CD4-positive, alpha-beta T cell (primary cell): ENCODE measurements at regions not wholly inside any gene's neighbourhood (a gene's known extent, or its start where the extent isn't known, plus 50 kb on each side); places are given as distances from the start of the nearest gene placed in this dataset.

Experiments used
- ATAC-seq: fragments of 200-7000 bp; cut with Tn5 transposase; one replicate; pipeline ENCODE4 v1.10.0; 2022; ENCODE audit warnings: mild to moderate bottlenecking; ENCODE audit not compliant: poor library complexity
- CTCF ChIA-PET: fragments of 350-600 bp; sonication (Branson Sonifier 250); formaldehyde crosslinking; loops from one replicate; lab custom pipeline; 2021; ENCODE audit warnings: antibody characterized with exemption, inconsistent platforms; lab: Charles Lee
- POLR2A ChIA-PET: fragments of 350-600 bp; sonication (Branson Sonifier 250); formaldehyde crosslinking; loops from one replicate; lab custom pipeline; 2021; ENCODE audit warnings: antibody characterized with exemption, inconsistent platforms; lab: Charles Lee
- DNase-seq, 14 experiments: peaks; one replicate each; pipeline ENCODE4 v3.0.0-alpha.2; 2013 to 2020; ENCODE audit warnings: mixed read lengths in 2 of 14
- H3K27ac ChIP-seq, 2 donors: one replicate each; pipeline versions ENCODE4 v1.5.1 to v1.7.0; 2013; ENCODE audit warnings: low read length in 2 of 2, low read depth in 1 of 2, mild to moderate bottlenecking in 1 of 2
- H3K27me3 ChIP-seq, 2 experiments: 1 replicate in 1 of 2; 2 replicates in 1 of 2; pipeline versions ENCODE4 v1.6.1 to v1.7.0; 2013; ENCODE audit warnings: low read length in 2 of 2, control low read depth in 1 of 2, mild to moderate bottlenecking in 1 of 2, moderate library complexity in 1 of 2; ENCODE audit not compliant: insufficient read depth in 2 of 2, control insufficient read depth in 1 of 2
- H3K36me3 ChIP-seq: one replicate; pipeline ENCODE4 v1.6.1; 2013; ENCODE audit warnings: low read length, control low read depth; ENCODE audit not compliant: insufficient read depth
- H3K4me1 ChIP-seq: one replicate; pipeline ENCODE4 v1.6.1; 2013; ENCODE audit warnings: low read length, control low read depth; ENCODE audit not compliant: insufficient read depth
- H3K4me3 ChIP-seq: one replicate; pipeline ENCODE4 v1.5.1; 2013; ENCODE audit warnings: mild to moderate bottlenecking, low read length, moderate library complexity
- H3K9me3 ChIP-seq, 2 experiments: 1 replicate in 1 of 2; 2 replicates in 1 of 2; pipeline versions ENCODE4 v1.6.1 to v1.7.0; 2013; ENCODE audit warnings: low read length in 2 of 2, mild to moderate bottlenecking in 2 of 2, control low read depth in 1 of 2, moderate library complexity in 1 of 2; ENCODE audit not compliant: control insufficient read depth in 1 of 2, insufficient read depth in 1 of 2
- H3K27ac Mint-ChIP-seq: one replicate; pipeline ENCODE4 v1.8.0; 2020; ENCODE audit warnings: mixed read lengths
- H3K27me3 Mint-ChIP-seq: one replicate; pipeline ENCODE4 v1.8.0; 2021; ENCODE audit warnings: mixed read lengths
- H3K36me3 Mint-ChIP-seq: one replicate; pipeline ENCODE4 v1.8.0; 2021; ENCODE audit warnings: low read depth, mixed read lengths
- H3K4me1 Mint-ChIP-seq: one replicate; pipeline ENCODE4 v1.8.0; 2021; ENCODE audit warnings: low read depth, mixed read lengths
- H3K4me3 Mint-ChIP-seq: one replicate; pipeline ENCODE4 v1.8.0; 2020; ENCODE audit warnings: mild to moderate bottlenecking, mixed read lengths
- H3K9me3 Mint-ChIP-seq: one replicate; pipeline ENCODE4 v1.8.0; 2020; ENCODE audit warnings: mixed read lengths
- CTCF ChIP-seq: fragments of 200-600 bp; IDR thresholded peaks from one replicate; pipeline ENCODE4 v1.8.0; 2022; ENCODE audit warnings: antibody characterized with exemption, mild to moderate bottlenecking
- intact Hi-C, 2 experiments: fragments of 100-400 bp; cut with DNase I in 1 of 2; cut with micrococcal nuclease in 1 of 2; formaldehyde crosslinking; loops; one replicate each; pipeline versions ENCODE4 v1.15.1 to v1.9.0; 2023 to 2025; cut with DNase I, micrococcal nuclease

DNA sequence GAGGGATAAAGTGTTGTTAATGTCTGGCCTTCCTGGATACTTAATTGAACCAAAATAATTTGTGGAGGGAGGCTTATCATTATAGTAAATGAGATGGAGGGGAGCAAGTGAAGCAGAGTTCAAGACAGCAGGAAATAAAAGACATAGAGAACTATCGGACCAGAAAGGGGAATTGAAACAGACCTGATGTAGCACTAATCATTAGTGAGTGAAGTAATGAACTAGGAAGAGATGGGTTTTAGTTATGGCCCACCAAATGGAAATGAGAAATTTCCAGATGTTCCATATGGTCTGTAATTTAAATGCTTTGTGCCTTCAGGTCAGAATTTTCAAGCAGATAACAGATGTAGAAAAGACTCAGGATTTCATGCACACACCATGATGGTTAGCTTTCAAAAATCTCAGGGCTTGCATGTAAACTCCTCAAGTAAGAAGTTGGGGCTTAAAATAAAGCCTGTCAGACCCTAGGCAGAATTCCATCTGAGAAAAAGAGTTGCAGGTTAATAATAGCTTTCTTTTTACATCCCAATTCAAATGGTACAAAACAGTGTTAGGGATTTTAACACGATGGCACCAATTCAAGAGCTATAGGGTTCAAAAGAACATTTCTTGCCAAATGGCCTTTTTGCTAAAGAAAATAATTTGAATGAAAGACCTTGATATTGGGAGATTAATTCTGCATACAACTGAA, 355.8 kb downstream of the FSCB start:
- peaks cover 5% of the 10 kb centered on the region for H3K9me3 Mint-ChIP-seq
- no peak overlapping the region for H3K27ac Mint-ChIP-seq
- no peak for TF ChIP-seq CTCF
- Histone ChIP-seq H3K4me3 (no peak overlapping the region), H3K27ac (no peak overlapping the region), H3K36me3 (no peaks in the 10 kb centered on the region), H3K4me1 (no peaks in the 10 kb centered on the region), H3K27me3 (no peaks in the 10 kb centered on the region), H3K9me3 (peaks cover 0 to 9% of the 10 kb centered on the region in 2 experiments)
- intact Hi-C loops: no loop called here
- ATAC-seq (no peak), DNase-seq (no peak)
- H3K36me3 Mint-ChIP-seq: no peaks in the 10 kb centered on the region
- ChIA-PET POLR2A (no interaction called here), CTCF (no interaction called here)
- H3K27me3 Mint-ChIP-seq: no peaks in the 10 kb centered on the region
- H3K4me3 Mint-ChIP-seq: no peak overlapping the region
- no peaks in the 10 kb centered on the region for H3K4me1 Mint-ChIP-seq

GRCh38 chr14:44149597-44149996, 357.5 kb downstream of the FSCB start:
- no peak for DNase-seq
- TF ChIP-seq CTCF: no peak
- Mint-ChIP-seq H3K4me1 (no peaks in the 10 kb centered on the region), H3K27me3 (no peaks in the 10 kb centered on the region), H3K36me3 (no peaks in the 10 kb centered on the region), H3K27ac (no peak overlapping the region), H3K9me3 (peaks cover 4% of the 10 kb centered on the region), H3K4me3 (no peak overlapping the region)
- Histone ChIP-seq H3K36me3 (no peaks in the 10 kb centered on the region), H3K9me3 (peaks cover 0 to 4% of the 10 kb centered on the region in 2 experiments), H3K27ac (no peak overlapping the region), H3K4me1 (no peaks in the 10 kb centered on the region), H3K4me3 (no peak overlapping the region), H3K27me3 (no peaks in the 10 kb centered on the region)
- POLR2A ChIA-PET: no interaction called here
- ATAC-seq: no peak
- CTCF ChIA-PET: no interaction called here
- intact Hi-C loops: no loop called here

DNA sequence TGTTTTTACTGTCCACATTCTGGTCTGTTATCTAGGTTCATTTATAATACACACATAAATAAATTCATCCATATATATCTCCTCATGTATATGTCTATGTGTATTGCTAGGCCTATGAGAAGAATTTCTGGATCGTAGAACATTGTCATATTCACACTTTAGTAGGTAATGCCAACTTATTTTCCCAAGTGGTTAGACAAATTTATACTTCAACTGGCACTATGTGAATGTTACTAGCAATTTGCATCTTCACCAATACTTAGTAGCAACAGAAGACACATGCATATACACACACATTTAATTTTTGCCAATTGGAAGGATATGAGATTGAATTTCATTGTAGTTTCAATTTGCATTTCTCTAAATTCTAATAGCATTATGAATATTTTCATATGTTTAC, 365.1 kb downstream of the FSCB start:
- Mint-ChIP-seq H3K4me3 (no peak overlapping the region), H3K27me3 (no peaks in the 10 kb centered on the region), H3K27ac (no peak overlapping the region), H3K9me3 (peaks cover 5% of the 10 kb centered on the region), H3K36me3 (no peaks in the 10 kb centered on the region), H3K4me1 (no peaks in the 10 kb centered on the region)
- CTCF ChIA-PET: no interaction called here
- Histone ChIP-seq H3K4me1 (no peaks in the 10 kb centered on the region), H3K9me3 (no peaks in the 10 kb centered on the region), H3K36me3 (no peaks in the 10 kb centered on the region), H3K27me3 (no peaks in the 10 kb centered on the region), H3K4me3 (no peak overlapping the region), H3K27ac (no peak overlapping the region)
- TF ChIP-seq CTCF: no peak
- no peak for DNase-seq
- no peak for ATAC-seq
- POLR2A ChIA-PET: no interaction called here
- intact Hi-C loops: no loop called here
